ENCODE measurements at regions not wholly inside any gene's neighbourhood (a gene's known extent, or its start where the extent isn't known, plus 50 kb on each side); places are given as distances from the start of the nearest gene placed in this dataset.

DNA sequence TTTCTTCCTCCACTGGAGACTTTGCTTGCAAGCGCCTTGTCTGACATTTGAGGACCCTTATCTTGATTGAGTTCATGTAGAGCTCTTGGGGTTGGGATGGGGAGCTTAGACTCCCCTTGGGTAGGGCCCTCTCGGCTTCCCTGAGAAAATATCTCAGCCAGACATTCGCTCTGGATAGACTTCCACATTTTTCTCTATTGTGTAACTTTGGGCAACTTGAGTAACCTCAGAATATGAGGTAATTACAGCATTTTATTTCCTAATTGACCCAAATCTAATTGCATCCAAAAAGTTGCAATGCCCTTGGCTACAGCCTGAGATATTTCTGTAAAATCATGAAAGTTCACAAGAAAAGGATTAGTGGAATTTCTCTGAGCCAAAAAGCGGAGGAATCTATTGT, 102.8 kb upstream of the MXRA5 start:
- BruUV-seq (replicated peaks), result no TSS peak
- H3K9me1 ChIP-seq (replicated peaks; ENCODE audit: control insufficient read depth, extremely low read depth, insufficient read depth, low read length), result no peaks in the 10 kb centered on the region
- no peak overlapping the region for H3K4me2 ChIP-seq (ENCODE audit: insufficient read depth, low read length)
- H3K36me3 ChIP-seq (ENCODE audit: control insufficient read depth in 2 of 2, extremely low read depth in 1 of 2, insufficient read depth in 2 of 2, low read length in 2 of 2), result no peaks in the 10 kb centered on the region
- no peaks in the 10 kb centered on the region for H3K79me2 ChIP-seq (ENCODE audit: control insufficient read depth, insufficient read depth, low read length)
- no peaks in the 10 kb centered on the region for H3K27me3 ChIP-seq (ENCODE audit: control insufficient read depth in 2 of 2, insufficient read depth in 2 of 2, low read length in 2 of 2)
- CTCF ChIA-PET, result no interaction called here
- no peak overlapping the region for H2AFZ ChIP-seq (ENCODE audit: low read depth, low read length)
- intact Hi-C loops (cut with micrococcal nuclease), result no loop called here
- no peaks in the 10 kb centered on the region for H3K4me1 ChIP-seq (ENCODE audit: control insufficient read depth, extremely low read depth, insufficient read depth, low read length)
- POLR2A ChIA-PET, result no interaction called here
- H3K9me3 ChIP-seq (replicated peaks; ENCODE audit: control insufficient read depth, insufficient read depth, low read length), result no peaks in the 10 kb centered on the region
- DNase-seq (ENCODE audit: low read depth, low spot score) (no peak), FAIRE-seq (no peak)
- TF ChIP-seq FOS (IDR thresholded peaks at IDR 0.05; ENCODE audit: borderline replicate concordance, insufficient read depth, low read length), result no peak
- TF ChIP-seq JUN (IDR thresholded peaks at IDR 0.05; ENCODE audit: borderline replicate concordance, insufficient read depth, insufficient read length, low read depth), result no peak
- TF ChIP-seq, protein P1, sequence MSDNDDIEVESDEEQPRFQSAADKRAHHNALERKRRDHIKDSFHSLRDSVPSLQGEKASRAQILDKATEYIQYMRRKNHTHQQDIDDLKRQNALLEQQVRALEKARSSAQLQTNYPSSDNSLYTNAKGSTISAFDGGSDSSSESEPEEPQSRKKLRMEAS (IDR thresholded peaks at IDR 0.05; ENCODE audit: insufficient read depth, insufficient read length), result no peak
- TF ChIP-seq GATA2 (IDR thresholded peaks at IDR 0.05; ENCODE audit: insufficient read depth, insufficient read length, low read depth, low read length), result no peak
- TF ChIP-seq POLR2AphosphoS5 (IDR thresholded peaks at IDR 0.05; ENCODE audit: insufficient read depth, low read depth, low read length), result no peak
- TF ChIP-seq MYC (IDR thresholded peaks at IDR 0.05; ENCODE audit: low read depth, low read length), result no peak
- no peak for TF ChIP-seq EZH2 (IDR thresholded peaks at IDR 0.05; ENCODE audit: borderline replicate concordance, low read depth, low read length, severe bottlenecking)
- no peak for TF ChIP-seq POLR2A (IDR thresholded peaks at IDR 0.05; ENCODE audit: low read depth, low read length)
- TF ChIP-seq, protein P2, sequence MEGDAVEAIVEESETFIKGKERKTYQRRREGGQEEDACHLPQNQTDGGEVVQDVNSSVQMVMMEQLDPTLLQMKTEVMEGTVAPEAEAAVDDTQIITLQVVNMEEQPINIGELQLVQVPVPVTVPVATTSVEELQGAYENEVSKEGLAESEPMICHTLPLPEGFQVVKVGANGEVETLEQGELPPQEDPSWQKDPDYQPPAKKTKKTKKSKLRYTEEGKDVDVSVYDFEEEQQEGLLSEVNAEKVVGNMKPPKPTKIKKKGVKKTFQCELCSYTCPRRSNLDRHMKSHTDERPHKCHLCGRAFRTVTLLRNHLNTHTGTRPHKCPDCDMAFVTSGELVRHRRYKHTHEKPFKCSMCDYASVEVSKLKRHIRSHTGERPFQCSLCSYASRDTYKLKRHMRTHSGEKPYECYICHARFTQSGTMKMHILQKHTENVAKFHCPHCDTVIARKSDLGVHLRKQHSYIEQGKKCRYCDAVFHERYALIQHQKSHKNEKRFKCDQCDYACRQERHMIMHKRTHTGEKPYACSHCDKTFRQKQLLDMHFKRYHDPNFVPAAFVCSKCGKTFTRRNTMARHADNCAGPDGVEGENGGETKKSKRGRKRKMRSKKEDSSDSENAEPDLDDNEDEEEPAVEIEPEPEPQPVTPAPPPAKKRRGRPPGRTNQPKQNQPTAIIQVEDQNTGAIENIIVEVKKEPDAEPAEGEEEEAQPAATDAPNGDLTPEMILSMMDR (IDR thresholded peaks at IDR 0.05; ENCODE audit: extremely low read depth in 1 of 2, insufficient read depth in 1 of 2, low read depth in 1 of 2, low read length in 2 of 2), result no peak
- H4K20me1 ChIP-seq (replicated peaks; ENCODE audit: control insufficient read depth, extremely low read depth, insufficient read depth, low read length), result no peaks in the 10 kb centered on the region
- H3K27ac ChIP-seq (ENCODE audit: insufficient read depth, low read depth, low read length), result no peak overlapping the region
- no peak overlapping the region for H3K4me3 ChIP-seq (replicated peaks in 1 of 3; ENCODE audit: insufficient read depth in 1 of 3, low read depth in 1 of 3, low read length in 3 of 3)
- no peak overlapping the region for H3K9ac ChIP-seq (replicated peaks; ENCODE audit: extremely low read depth, insufficient read depth, low read length)
- dilution Hi-C loops (cut with MboI; ENCODE audit: extremely low pct_ligation_motif_present, low sequenced_read_pairs), result no loop called here
